H54 (cell line): ENCODE measurements at regions not wholly inside any gene's neighbourhood (a gene's known extent, or its start where the extent isn't known, plus 50 kb on each side); places are given as distances from the start of the nearest gene placed in this dataset.
A peak's percentile ranks its signal among the peaks of the same experiment; 100 is the strongest.
"Not testable (repeated sequence)": the region's sequence is repeated elsewhere in the genome, so short reads cannot be mapped to it uniquely, and the experiment has no call there.

ENCODE experiments used
- DNase-seq: peaks from one replicate; pipeline ENCODE4 v3.0.0; 2011; ENCODE audit warnings: low spot score, mixed read lengths; ENCODE audit not compliant: insufficient read length
- FAIRE-seq: peaks from 3 replicates; lab custom pipeline; 2011; peaks lifted over from hg19 to GRCh38; lab: Jason Lieb, UNC
- POLR2A ChIP-seq: IDR thresholded peaks from 2 replicates; pipeline ENCODE4 v1.6.1; 2011; ENCODE audit warnings: low read depth, mild to moderate bottlenecking, low read length

DNA sequence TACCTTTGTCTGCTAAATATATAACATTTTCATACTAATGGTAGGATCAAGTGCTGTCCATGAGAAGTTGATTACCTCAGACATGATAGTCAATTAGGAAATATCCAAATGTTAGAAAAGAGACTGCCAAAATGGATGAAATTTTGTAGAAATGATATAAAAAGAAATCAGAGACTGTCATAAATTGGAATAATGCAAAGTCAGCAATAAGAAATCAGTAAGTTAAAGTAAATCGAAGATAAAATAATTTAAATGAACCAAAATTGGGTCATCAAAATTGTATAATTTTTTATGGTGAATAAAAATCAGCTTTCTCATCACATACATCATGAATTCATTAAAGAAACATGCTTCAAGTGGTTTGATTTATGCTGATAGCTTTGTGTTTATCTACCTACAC is 165.3 kb upstream of the CDH2 start:
- no peak for FAIRE-seq
- no peak for DNase-seq
- no peak for TF ChIP-seq POLR2A

DNA sequence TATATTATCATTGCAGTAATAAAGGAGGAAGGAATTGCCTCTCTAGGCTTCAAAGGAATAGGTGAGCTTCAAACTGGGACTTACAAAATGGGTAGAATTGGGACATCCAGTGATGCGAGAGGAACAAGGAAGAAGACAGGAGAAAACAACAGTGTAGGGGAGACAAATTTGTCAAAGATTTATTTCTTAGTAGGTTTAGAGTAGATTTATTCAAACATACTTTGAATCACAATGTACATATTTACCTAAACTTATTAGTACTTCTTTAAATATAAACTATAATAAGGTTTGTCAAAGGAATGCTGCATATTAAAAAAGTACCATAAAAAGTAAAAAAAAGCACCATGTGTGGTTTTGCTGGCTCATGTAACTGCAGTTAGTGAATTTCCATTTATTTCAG is 161.4 kb upstream of the CDH2 start:
- DNase-seq (no peak), FAIRE-seq (no peak)
- no peak for TF ChIP-seq POLR2A

DNA sequence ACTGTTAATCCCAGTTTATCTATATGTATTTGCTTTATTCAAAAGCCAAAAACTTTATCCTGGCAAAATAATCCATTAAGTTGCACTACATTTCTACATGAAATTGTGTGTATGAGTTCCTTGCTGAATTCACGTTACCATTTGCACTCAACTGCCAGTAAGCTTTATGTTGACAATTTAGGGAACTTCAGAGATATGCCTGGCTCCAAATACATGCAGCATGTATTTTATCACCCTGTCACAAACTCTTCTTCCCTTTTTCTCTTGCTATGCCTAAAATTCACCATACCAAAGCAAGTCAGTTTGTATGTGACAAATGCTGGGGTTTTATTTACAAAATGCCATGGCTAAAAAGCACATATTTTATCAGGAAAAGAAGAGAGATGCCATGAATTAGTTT is 157.6 kb upstream of the CDH2 start:
- FAIRE-seq, result no peak
- TF ChIP-seq POLR2A, result no peak
- DNase-seq, result no peak

DNA sequence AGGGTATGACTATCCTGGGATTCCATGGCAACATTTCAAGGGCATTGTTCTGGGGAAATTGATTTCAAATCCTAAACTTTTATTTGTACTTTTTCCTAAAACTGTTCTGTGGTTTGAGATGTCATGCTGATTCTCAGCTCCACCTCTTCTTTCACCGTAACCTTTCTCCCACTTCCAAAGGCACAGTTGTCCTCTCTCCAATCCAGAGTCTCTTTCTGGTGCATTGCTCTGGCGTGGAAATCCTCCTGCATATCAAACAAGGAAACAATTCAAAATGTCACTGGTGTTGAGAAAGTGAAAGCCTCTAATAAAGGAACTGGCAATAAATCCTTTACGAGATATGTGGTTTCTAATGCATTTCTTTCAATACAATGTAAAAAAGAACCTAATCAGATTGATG is 155.1 kb upstream of the CDH2 start:
- no peak for FAIRE-seq
- no peak for DNase-seq
- no peak for TF ChIP-seq POLR2A

DNA sequence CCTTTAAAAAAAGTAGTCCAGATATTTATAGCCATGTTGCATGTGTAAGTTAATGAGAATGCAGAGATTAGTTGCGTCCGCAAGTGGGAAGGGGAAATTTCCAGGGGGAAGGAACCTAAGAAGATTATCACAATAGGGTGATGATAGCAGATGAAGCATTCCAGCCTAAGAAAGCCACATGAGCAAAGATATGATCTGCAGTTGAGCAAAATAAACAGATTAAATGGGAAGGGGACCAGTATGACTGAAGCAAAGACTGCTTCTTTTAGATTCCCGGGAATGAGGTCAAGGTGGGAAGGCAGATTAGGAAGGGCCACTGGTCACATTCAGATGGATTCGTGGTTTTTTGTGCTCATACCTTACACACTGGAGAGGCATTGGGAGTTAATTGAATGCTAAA is 154.6 kb upstream of the CDH2 start:
- DNase-seq (no peak), FAIRE-seq (no peak)
- TF ChIP-seq POLR2A, result no peak

DNA sequence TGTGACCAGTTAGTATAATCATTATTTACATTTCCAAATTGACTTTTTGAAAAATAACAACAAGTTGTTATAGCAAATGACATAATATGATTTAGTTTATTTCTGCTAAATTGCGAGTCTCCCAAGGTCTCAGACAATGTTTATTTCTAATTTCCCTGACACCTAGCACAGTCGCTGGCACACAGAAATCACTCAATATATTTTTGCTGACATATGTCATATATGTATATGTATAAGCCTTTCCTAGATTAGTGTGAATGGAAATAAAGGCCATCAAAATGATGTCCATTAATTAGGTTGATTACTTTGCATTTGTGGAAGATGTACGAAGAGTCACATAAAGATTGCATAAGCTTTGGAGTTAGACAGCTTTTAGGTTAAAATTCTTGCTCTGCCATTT is 136.7 kb upstream of the CDH2 start:
- no peak for TF ChIP-seq POLR2A
- FAIRE-seq (no peak), DNase-seq (no peak)

DNA sequence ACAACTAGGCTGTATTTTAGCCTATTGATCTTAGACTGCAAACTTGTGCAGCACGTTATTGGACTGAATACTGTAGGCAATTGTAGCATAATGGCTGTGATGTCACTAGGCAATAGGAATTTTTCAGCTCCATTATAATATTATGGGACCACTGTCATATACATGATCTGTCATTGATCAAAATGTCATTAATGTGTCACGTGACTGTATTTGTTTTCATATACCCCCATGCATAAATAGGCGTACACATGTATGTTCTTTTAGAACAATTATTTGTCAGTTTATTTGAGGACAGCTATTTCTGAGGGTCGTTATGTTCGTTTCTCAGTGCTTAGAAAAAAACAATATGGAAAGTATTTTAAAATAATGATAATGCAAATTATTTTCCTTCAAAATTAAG is 111.9 kb upstream of the CDH2 start:
- no peak for FAIRE-seq
- no peak for TF ChIP-seq POLR2A
- DNase-seq, result no peak

DNA sequence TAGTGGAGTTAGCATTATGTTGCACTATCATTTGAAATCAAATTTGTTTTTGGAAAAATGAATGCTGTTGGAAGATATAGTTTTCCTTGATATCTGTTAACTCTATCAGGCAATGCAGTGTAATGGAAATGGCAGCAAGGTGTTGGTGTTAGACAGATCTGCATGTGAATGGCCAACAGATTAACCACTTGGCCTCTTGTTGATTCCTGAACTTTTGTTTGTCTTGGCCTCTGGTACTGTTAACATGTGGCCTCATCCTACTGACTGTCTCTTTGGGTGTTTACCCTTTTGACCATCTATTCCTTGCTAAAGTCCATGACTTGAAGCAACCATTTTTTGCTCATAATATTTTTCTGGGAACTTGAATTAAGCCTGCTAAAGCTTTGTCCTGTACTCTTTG is 110.2 kb upstream of the CDH2 start:
- DNase-seq (no peak), FAIRE-seq (no peak)

DNA sequence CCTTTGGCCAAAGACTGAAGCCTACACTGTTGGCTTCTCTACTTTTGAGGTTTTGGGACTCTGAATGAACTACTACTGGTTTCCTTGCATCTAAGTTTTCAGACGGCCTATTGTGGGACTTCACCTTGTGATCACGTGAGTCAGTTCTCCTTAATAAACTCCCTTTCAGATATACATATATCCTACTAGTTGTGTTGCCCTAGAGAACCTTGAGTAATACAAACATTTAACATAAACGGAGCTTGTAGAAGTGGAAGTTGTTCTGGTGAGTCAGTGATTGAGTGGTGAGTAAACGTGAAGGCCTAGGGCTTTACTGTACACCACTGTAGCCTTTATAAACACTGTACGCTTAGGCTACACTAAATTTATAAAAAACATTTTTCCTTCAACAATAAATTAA is 107.2 kb upstream of the CDH2 start:
- TF ChIP-seq POLR2A, result no peak
- DNase-seq (no peak), FAIRE-seq (no peak)

More for the DNA sequence above, 110.2 kb upstream of the CDH2 start:
- no peak for TF ChIP-seq POLR2A

DNA sequence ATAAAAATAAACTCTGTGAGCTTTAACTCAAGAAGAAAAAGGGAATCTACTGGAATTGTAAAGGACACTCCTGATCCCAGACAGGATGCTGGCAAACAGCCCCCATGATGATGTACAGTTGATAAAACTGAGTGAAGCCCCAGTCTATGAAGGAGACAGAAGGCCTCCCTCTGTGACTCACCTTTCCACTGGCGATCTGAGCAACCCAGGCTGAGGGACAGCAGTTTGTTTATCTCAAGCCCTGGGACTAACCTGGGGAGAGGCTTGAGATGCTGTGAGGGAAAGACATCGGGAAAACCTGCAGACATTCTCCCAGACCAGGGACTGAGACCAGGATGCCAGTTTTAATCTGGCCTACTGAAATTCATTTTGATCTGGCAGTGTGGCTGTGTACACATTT is 104.5 kb upstream of the CDH2 start:
- FAIRE-seq, result no peak
- DNase-seq, result no peak
- TF ChIP-seq POLR2A, result no peak

DNA sequence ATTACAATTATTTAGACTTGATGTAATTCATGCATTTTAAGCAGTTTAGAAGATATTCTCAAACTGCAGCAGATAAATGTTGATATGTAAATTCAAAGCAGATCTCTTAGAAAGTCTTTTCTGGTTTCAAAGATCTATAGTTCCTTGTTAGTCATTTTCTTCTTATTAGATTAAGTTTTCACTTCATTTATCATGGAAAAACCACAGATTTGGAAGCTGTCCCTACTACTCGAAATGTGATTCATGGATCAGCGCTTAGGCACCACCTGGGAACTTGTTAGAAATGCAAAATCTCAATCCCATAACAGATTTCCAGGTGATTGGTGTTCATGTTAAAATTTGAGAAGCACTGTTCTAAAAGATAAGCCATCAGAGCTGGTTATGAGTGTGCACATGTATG is 92.8 kb upstream of the CDH2 start:
- TF ChIP-seq POLR2A, result no peak
- DNase-seq, result no peak
- no peak for FAIRE-seq

DNA sequence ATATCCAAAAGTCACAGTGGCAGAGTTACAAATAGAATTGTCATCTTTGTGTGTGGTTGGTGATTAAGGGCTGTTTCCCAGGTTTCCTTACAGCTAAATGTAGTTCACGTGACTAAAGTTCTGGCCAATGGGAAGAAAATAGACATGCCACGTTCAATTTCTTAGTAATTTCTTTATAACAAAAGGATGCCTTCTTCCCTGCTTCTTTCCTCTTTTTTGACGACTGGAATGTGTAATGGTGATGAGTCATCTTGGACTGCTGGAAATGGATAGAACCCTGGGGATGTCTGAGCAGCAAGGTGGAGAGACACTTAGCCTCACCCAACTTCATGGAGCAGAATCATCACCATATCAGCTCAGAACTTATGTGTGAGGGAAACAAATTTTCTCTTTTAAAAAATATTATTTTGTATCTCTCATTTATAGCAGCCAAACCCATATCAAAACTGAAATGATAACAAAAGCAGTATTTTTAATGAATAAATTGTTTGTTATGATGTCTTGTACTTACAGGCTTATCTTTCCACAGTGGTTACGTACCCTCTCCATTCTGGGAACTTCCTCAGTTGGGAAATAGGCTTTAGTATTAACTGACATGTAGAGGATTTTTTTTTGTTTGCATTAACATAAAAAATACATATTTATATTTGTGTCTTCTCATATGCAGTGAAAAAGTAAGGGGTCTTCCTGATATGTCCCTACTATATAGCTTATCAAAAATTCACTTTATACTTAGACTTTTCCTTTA is 91.1 kb upstream of the CDH2 start:
- DNase-seq (peak; percentile 10), FAIRE-seq (peak; percentile 15)
- TF ChIP-seq POLR2A, result no peak

DNA sequence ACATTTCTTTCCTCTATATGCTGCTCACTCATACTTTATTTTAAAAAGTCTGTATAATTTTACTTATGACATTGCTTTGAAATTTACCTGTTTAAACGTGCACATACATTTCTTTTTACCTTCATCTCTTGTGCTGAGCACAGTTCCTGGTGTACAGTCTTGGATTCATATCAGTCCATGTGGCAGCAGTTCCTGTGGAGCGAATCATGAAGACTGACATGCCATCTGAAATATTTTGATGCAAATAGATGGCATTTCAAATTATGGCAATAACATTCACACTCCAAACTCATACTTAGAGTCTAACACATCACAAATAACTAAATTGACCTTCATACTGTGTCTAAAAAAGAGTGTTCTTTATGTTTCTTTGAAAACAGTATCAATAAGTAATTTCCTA is 90.3 kb upstream of the CDH2 start:
- no peak for FAIRE-seq
- no peak for DNase-seq
- TF ChIP-seq POLR2A, result no peak

DNA sequence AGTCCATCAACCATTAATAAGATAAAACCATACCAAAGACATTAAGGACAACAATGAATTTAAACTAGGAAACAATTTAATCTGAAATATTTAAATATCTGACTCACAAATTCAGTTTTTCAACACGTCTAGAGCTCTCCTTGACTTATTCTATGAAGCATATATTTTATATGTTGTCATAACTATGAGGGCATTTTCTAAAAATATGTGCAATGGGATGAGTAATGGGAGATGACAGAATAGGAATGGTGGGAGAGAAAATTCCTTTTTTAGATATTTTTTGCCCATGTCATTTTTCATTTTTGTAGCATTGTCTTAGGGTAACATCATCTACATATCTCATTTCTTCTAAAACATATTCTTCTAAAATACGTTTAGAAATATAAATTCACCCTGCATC is 79.2 kb upstream of the CDH2 start:
- FAIRE-seq (no peak), DNase-seq (no peak)
- no peak for TF ChIP-seq POLR2A

DNA sequence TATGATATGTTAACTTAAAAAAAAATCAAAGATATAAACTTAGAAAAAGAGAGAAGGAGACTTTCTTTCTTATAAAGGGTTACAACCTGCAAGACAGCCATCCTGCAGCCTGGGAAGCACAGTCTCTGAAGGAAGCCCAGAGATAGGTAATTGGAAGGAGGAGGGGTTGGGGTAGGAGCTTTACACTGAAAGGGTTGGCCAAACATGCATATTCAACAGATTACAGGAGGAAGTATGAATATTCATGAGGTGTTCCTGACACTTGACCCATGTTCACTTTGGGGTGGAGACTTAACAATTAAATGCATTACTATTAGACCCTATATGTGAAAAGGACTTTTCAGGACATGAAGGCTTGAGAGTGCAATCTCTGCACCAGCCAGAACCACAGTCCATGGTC is 71.7 kb upstream of the CDH2 start:
- FAIRE-seq, result no peak
- TF ChIP-seq POLR2A, result no peak
- no peak for DNase-seq

DNA sequence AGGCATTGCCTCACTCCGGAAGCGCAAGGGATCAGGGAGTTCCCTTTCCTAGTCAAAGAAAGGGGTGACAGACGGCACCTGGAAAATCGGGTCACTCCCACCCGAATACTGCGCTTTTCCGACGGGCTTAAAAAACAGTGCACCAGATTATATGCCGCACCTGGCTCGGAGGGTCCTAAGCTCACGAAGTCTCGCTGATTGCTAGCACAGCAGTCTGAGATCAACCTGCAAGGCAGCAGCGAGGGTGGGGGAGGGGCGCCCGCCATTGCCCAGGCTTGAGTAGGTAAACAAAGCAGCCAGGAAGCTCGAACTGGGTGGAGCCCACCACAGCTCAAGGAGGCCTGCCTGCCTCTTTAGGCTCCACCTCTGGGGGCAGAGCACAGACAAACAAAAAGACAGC is 63.7 kb upstream of the CDH2 start:
- FAIRE-seq, DNase-seq: not testable (repeated sequence)
